ENCODE measurements at regions not wholly inside any gene's neighbourhood (a gene's known extent, or its start where the extent isn't known, plus 50 kb on each side); places are given as distances from the start of the nearest gene placed in this dataset.

DNA sequence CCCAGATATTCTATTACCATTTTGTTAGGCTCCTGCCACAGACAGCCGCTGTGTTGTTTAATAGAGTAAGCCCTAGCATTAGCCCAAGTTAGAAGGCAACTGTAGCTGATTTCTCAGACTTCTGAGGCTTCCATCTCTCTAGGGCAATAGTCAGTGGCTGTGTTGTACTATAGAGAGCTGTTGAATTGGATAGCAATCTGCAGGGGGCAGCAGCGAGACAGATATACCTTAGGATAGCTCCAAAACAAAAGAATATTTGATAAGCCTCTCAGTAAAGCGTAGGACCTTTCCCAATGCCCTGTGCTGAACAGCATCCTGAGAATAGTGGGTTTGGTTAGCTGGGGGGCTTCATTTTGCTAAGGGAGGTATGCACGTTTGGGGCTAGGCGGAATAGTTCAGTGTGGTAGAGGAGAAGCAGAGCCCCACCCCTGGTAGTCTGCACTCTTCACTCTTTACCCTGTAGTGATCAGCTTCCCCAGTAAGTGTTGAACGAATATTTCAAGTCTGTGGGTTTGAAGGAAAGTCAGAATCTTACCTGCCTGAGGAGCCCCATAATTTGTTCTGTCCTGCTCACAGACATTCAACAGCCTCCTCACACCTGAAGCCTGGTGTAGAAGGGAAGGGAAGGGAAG lies 515.1 kb downstream of the INSC start:
- in situ Hi-C loops (cut with MboI) = no loop called here
- no peaks in the 10 kb centered on the region for H3K79me2 ChIP-seq (ENCODE audit: control insufficient read depth, insufficient read depth, low read length)
- H4K20me1 ChIP-seq (replicated peaks; ENCODE audit: control insufficient read depth, insufficient read depth, low read length) = no peaks in the 10 kb centered on the region
- no peak overlapping the region for H3K27ac ChIP-seq (ENCODE audit: extremely low read depth, low read depth, low read length)
- H3K4me3 ChIP-seq = no peak overlapping the region
- H3K9ac ChIP-seq (ENCODE audit: insufficient read depth in 1 of 2, low read depth in 2 of 2, low read length in 2 of 2) = no peak overlapping the region
- no peak overlapping the region for H2AFZ ChIP-seq (ENCODE audit: low read depth, low read length)
- no peaks in the 10 kb centered on the region for H3K36me3 ChIP-seq (ENCODE audit: control insufficient read depth, insufficient read depth, low read length)
- no peaks in the 10 kb centered on the region for H3K4me1 ChIP-seq (replicated peaks in 1 of 2; ENCODE audit: control insufficient read depth in 2 of 2, insufficient read depth in 2 of 2, low read length in 2 of 2)
- ChIA-PET POLR2A (interaction anchor here (0.7 kb wide), 2 partner anchors 8 to 10 kb away, joined by 3 read pairs; no protein-coding TSS in a partner anchor), CTCF (ENCODE audit: low intra/inter-chr PET ratio) (no interaction called here)
- no TSS peak for BruUV-seq (replicated peaks)
- 1% methylated on average over 6 of the region's 6 CpGs for WGBS (ENCODE audit: insufficient coverage, low coverage, missing lambda C conversion rate)
- DNase-seq (ENCODE audit: extremely low read depth in 1 of 4, low spot score in 3 of 4) (peak in 1 of 4 experiments; percentile 15), FAIRE-seq (no peak), ATAC-seq (peak; percentile 56; the same call in 2 of the 3 replicates)
- H3K4me2 ChIP-seq (ENCODE audit: insufficient read depth, low read length) = no peak overlapping the region
- peaks cover 0 to 4% of the 10 kb centered on the region in 2 experiments; a peak in 3 of 5 replicates for H3K27me3 ChIP-seq (ENCODE audit: control insufficient read depth in 2 of 2, insufficient read depth in 2 of 2, low read length in 2 of 2)
- intact Hi-C loops (cut with micrococcal nuclease) = no loop called here
- no peaks in the 10 kb centered on the region for H3K9me3 ChIP-seq (replicated peaks; ENCODE audit: control insufficient read depth, insufficient read depth, low read depth, low read length)
- TF ChIP-seq, protein P1, sequence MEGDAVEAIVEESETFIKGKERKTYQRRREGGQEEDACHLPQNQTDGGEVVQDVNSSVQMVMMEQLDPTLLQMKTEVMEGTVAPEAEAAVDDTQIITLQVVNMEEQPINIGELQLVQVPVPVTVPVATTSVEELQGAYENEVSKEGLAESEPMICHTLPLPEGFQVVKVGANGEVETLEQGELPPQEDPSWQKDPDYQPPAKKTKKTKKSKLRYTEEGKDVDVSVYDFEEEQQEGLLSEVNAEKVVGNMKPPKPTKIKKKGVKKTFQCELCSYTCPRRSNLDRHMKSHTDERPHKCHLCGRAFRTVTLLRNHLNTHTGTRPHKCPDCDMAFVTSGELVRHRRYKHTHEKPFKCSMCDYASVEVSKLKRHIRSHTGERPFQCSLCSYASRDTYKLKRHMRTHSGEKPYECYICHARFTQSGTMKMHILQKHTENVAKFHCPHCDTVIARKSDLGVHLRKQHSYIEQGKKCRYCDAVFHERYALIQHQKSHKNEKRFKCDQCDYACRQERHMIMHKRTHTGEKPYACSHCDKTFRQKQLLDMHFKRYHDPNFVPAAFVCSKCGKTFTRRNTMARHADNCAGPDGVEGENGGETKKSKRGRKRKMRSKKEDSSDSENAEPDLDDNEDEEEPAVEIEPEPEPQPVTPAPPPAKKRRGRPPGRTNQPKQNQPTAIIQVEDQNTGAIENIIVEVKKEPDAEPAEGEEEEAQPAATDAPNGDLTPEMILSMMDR (IDR thresholded peaks at IDR 0.05 in 2 of 3, conservative IDR thresholded peaks at IDR 0.05 in 1 of 3; ENCODE audit: insufficient read depth in 2 of 3, low read depth in 1 of 3, low read length in 3 of 3) = 0 out of 6 replicates have a peak, but pooled peaks of 1 of the 3 experiments have one; percentile 10
- no peak for TF ChIP-seq DMBX1 (CRISPR knock-in tag; IDR thresholded peaks at IDR 0.05; ENCODE audit: borderline replicate concordance)
- no peaks in the 10 kb centered on the region for H3K9me1 ChIP-seq (ENCODE audit: control insufficient read depth, insufficient read depth, low read length)

DNA sequence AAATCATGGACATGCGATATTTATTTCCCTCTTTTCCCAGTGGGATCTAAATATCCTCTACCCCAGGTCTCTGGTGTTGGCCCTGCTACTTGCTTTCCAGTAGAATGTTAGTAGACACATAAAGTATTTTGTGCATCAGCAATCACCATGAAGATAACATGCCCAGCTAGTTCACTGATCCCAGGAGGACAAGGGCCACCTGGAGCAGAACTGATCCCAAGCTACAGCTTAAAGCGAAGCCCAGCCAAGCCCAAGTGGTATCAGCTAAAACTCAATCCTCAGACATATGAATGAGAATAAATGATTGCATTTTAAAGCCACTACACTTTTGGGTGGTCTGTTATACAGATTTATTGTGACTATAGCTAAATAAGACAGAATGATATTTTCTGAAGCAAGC lies 516.2 kb downstream of the INSC start:
- ChIA-PET POLR2A (no interaction called here), CTCF (ENCODE audit: low intra/inter-chr PET ratio) (no interaction called here)
- no peak overlapping the region for H3K4me2 ChIP-seq (ENCODE audit: insufficient read depth, low read length)
- no peaks in the 10 kb centered on the region for H3K9me1 ChIP-seq (ENCODE audit: control insufficient read depth, insufficient read depth, low read length)
- TF ChIP-seq, protein P2, sequence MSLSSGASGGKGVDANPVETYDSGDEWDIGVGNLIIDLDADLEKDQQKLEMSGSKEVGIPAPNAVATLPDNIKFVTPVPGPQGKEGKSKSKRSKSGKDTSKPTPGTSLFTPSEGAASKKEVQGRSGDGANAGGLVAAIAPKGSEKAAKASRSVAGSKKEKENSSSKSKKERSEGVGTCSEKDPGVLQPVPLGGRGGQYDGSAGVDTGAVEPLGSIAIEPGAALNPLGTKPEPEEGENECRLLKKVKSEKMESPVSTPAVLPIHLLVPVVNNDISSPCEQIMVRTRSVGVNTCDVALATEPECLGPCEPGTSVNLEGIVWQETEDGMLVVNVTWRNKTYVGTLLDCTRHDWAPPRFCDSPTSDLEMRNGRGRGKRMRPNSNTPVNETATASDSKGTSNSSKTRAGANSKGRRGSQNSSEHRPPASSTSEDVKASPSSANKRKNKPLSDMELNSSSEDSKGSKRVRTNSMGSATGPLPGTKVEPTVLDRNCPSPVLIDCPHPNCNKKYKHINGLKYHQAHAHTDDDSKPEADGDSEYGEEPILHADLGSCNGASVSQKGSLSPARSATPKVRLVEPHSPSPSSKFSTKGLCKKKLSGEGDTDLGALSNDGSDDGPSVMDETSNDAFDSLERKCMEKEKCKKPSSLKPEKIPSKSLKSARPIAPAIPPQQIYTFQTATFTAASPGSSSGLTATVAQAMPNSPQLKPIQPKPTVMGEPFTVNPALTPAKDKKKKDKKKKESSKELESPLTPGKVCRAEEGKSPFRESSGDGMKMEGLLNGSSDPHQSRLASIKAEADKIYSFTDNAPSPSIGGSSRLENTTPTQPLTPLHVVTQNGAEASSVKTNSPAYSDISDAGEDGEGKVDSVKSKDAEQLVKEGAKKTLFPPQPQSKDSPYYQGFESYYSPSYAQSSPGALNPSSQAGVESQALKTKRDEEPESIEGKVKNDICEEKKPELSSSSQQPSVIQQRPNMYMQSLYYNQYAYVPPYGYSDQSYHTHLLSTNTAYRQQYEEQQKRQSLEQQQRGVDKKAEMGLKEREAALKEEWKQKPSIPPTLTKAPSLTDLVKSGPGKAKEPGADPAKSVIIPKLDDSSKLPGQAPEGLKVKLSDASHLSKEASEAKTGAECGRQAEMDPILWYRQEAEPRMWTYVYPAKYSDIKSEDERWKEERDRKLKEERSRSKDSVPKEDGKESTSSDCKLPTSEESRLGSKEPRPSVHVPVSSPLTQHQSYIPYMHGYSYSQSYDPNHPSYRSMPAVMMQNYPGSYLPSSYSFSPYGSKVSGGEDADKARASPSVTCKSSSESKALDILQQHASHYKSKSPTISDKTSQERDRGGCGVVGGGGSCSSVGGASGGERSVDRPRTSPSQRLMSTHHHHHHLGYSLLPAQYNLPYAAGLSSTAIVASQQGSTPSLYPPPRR (CRISPR knock-in tag; IDR thresholded peaks at IDR 0.05; ENCODE audit: borderline replicate concordance) = no peak
- TF ChIP-seq, protein P3, sequence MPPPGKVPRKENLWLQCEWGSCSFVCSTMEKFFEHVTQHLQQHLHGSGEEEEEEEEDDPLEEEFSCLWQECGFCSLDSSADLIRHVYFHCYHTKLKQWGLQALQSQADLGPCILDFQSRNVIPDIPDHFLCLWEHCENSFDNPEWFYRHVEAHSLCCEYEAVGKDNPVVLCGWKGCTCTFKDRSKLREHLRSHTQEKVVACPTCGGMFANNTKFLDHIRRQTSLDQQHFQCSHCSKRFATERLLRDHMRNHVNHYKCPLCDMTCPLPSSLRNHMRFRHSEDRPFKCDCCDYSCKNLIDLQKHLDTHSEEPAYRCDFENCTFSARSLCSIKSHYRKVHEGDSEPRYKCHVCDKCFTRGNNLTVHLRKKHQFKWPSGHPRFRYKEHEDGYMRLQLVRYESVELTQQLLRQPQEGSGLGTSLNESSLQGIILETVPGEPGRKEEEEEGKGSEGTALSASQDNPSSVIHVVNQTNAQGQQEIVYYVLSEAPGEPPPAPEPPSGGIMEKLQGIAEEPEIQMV (tag; conservative IDR thresholded peaks at IDR 0.05; ENCODE audit: low read depth) = no peak
- no peak for TF ChIP-seq BRD9 (IDR thresholded peaks at IDR 0.05; ENCODE audit: low read depth, partially characterized antibody)
- no peak for TF ChIP-seq ZNF551 (CRISPR knock-in tag; IDR thresholded peaks at IDR 0.05)
- no peak overlapping the region for H3K27ac ChIP-seq (ENCODE audit: extremely low read depth, low read depth, low read length)
- 0% methylated on average over 2 of the region's 2 CpGs for WGBS (ENCODE audit: insufficient coverage, low coverage, missing lambda C conversion rate)
- in situ Hi-C loops (cut with MboI) = no loop called here
- H2AFZ ChIP-seq (ENCODE audit: low read depth, low read length) = no peak overlapping the region
- H3K27me3 ChIP-seq (ENCODE audit: control insufficient read depth in 2 of 2, insufficient read depth in 2 of 2, low read length in 2 of 2) = peaks cover 0 to 4% of the 10 kb centered on the region in 2 experiments; a peak in 3 of 5 replicates
- no peaks in the 10 kb centered on the region for H4K20me1 ChIP-seq (replicated peaks; ENCODE audit: control insufficient read depth, insufficient read depth, low read length)
- H3K9me3 ChIP-seq (replicated peaks; ENCODE audit: control insufficient read depth, insufficient read depth, low read depth, low read length) = no peaks in the 10 kb centered on the region
- no peak for FAIRE-seq
- no peak for DNase-seq (ENCODE audit: extremely low read depth in 1 of 4, low spot score in 3 of 4)
- ATAC-seq = no peak
- intact Hi-C loops (cut with micrococcal nuclease) = no loop called here
- no peaks in the 10 kb centered on the region for H3K4me1 ChIP-seq (replicated peaks in 1 of 2; ENCODE audit: control insufficient read depth in 2 of 2, insufficient read depth in 2 of 2, low read length in 2 of 2)
- H3K36me3 ChIP-seq (ENCODE audit: control insufficient read depth, insufficient read depth, low read length) = no peaks in the 10 kb centered on the region
- BruUV-seq (replicated peaks) = no TSS peak
- H3K9ac ChIP-seq (ENCODE audit: insufficient read depth in 1 of 2, low read depth in 2 of 2, low read length in 2 of 2) = no peak overlapping the region
- H3K79me2 ChIP-seq (ENCODE audit: control insufficient read depth, insufficient read depth, low read length) = no peaks in the 10 kb centered on the region
- H3K4me3 ChIP-seq = no peak overlapping the region
